ENCODE measurements at regions not wholly inside any gene's neighbourhood (a gene's known extent, or its start where the extent isn't known, plus 50 kb on each side); places are given as distances from the start of the nearest gene placed in this dataset.

- TF ChIP-seq CREB5 (CRISPR knock-in tag; IDR thresholded peaks at IDR 0.05; ENCODE audit: low read depth) (no peak), RARB (CRISPR knock-in tag; IDR thresholded peaks at IDR 0.05) (no peak), PATZ1 (CRISPR knock-in tag; IDR thresholded peaks at IDR 0.05; ENCODE audit: borderline replicate concordance) (no peak), POU6F1 (CRISPR knock-in tag; IDR thresholded peaks at IDR 0.05; ENCODE audit: borderline replicate concordance, low read depth) (no peak), ZNF70 (CRISPR knock-in tag; IDR thresholded peaks at IDR 0.05) (no peak), TOX (CRISPR knock-in tag; IDR thresholded peaks at IDR 0.05; ENCODE audit: borderline replicate concordance) (no peak), OSR1 (CRISPR knock-in tag; IDR thresholded peaks at IDR 0.05) (no peak), GLIS3 (CRISPR knock-in tag; IDR thresholded peaks at IDR 0.05) (no peak), ESRRG (CRISPR knock-in tag; IDR thresholded peaks at IDR 0.05) (no peak), TCF4 (CRISPR knock-in tag; IDR thresholded peaks at IDR 0.05; ENCODE audit: borderline replicate concordance) (no peak)
Measured at GRCh38 chr13:68481130-68481529, 1251.0 kb upstream of the PCDH9 start.

GRCh38 chr13:68473834-68474326, 1243.7 kb upstream of the PCDH9 start:
- no peak for ATAC-seq
- TF ChIP-seq CSRNP3 (CRISPR knock-in tag; IDR thresholded peaks at IDR 0.05) (peak; percentile 54; the same call in 1 of the 2 replicates), CSDC2 (CRISPR knock-in tag; IDR thresholded peaks at IDR 0.05) (no peak), TCF4 (CRISPR knock-in tag; IDR thresholded peaks at IDR 0.05; ENCODE audit: borderline replicate concordance) (0 out of 2 replicates have a peak, but pooled peaks have one; percentile 30), ZFP30 (CRISPR knock-in tag; IDR thresholded peaks at IDR 0.05) (no peak), ISL1 (CRISPR knock-in tag; IDR thresholded peaks at IDR 0.05) (peak; percentile 96), BACH2 (CRISPR knock-in tag; IDR thresholded peaks at IDR 0.05; ENCODE audit: borderline replicate concordance) (no peak)

More at GRCh38 chr13:68481130-68481529, 1251.0 kb upstream of the PCDH9 start:
- ATAC-seq, result no peak; the same call in 1 of the 3 replicates

- ATAC-seq, result no peak
- TF ChIP-seq RARB (CRISPR knock-in tag; IDR thresholded peaks at IDR 0.05) (no peak), TCF4 (CRISPR knock-in tag; IDR thresholded peaks at IDR 0.05; ENCODE audit: borderline replicate concordance) (no peak), PATZ1 (CRISPR knock-in tag; IDR thresholded peaks at IDR 0.05; ENCODE audit: borderline replicate concordance) (no peak), ISL1 (CRISPR knock-in tag; IDR thresholded peaks at IDR 0.05) (no peak), PPARA (CRISPR knock-in tag; IDR thresholded peaks at IDR 0.05; ENCODE audit: borderline replicate concordance) (no peak), SNAI2 (CRISPR knock-in tag; IDR thresholded peaks at IDR 0.05) (no peak), TOX (CRISPR knock-in tag; IDR thresholded peaks at IDR 0.05; ENCODE audit: borderline replicate concordance) (no peak), ZFP30 (CRISPR knock-in tag; IDR thresholded peaks at IDR 0.05) (no peak), TSHZ2 (CRISPR knock-in tag; IDR thresholded peaks at IDR 0.05) (no peak), ZFP3 (CRISPR knock-in tag; IDR thresholded peaks at IDR 0.05) (no peak), ZNF565 (CRISPR knock-in tag; conservative IDR thresholded peaks at IDR 0.05; ENCODE audit: low read depth) (no peak), ZNF70 (CRISPR knock-in tag; IDR thresholded peaks at IDR 0.05) (no peak), POU6F1 (CRISPR knock-in tag; IDR thresholded peaks at IDR 0.05; ENCODE audit: borderline replicate concordance, low read depth) (no peak), CREB5 (CRISPR knock-in tag; IDR thresholded peaks at IDR 0.05; ENCODE audit: low read depth) (no peak), BACH2 (CRISPR knock-in tag; IDR thresholded peaks at IDR 0.05; ENCODE audit: borderline replicate concordance) (no peak), CSRNP3 (CRISPR knock-in tag; IDR thresholded peaks at IDR 0.05) (no peak), OSR1 (CRISPR knock-in tag; IDR thresholded peaks at IDR 0.05) (no peak)
Measured at GRCh38 chr13:68467160-68467559, 1237.0 kb upstream of the PCDH9 start.
